HG03469 (cell line): ENCODE measurements at regions not wholly inside any gene's neighbourhood (a gene's known extent, or its start where the extent isn't known, plus 50 kb on each side); places are given as distances from the start of the nearest gene placed in this dataset.
"Not testable (repeated sequence)": the region's sequence is repeated elsewhere in the genome, so short reads cannot be mapped to it uniquely, and the experiment has no call there.

Source experiments
- ATAC-seq: cut with Tn5 transposase; IDR thresholded peaks from one replicate; pipeline ENCODE4 v1.9.1; 2021; ENCODE audit warnings: mild to moderate bottlenecking, moderate library complexity, moderate number of reproducible peaks; ENCODE audit not compliant: unreplicated experiment

DNA sequence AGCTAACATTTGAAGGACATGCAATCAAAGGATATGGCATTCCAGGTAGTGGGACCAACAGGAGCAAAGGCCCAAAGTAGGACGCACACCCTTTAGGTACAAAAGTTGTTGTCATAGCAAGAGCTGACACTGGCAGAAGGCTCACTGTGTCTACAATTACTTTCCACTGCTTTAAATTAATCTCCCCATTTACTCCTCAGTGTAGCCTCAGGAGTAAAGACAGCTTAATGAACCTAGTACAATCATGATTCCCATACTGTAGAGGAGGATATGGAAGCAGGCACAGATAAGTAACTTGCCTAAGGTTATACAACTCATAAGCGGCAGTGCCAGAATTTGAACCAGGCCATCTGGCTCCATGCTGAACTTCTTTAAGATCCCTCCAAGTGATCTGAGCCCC is 212.9 kb upstream of the SFSWAP start:
- ATAC-seq = no peak

GRCh38 chr12:131499160-131499863 is 211.6 kb upstream of the SFSWAP start:
- peak; percentile 50 for ATAC-seq

- ATAC-seq = no peak
Observed at GRCh38 chr12:131499864-131500190, 211.1 kb upstream of the SFSWAP start.

DNA sequence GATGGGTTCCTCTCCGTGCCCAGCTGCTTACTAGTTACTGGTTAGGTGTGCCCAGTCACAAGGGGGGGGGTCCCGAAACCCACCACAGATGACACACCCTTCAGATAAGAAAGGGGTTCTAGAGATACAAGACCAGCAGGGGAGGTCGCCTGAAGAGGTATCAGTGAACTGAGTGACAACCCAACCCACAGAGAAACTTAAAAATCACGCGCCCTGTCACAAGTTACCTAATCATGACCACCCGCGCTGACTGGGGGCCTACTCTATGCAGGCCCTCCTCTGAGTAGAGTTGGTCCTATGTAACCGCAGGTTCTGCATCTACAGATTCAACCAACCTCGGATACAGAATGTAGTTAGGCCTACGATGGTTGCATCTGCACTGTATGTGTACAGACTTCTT is 210.3 kb upstream of the SFSWAP start:
- no peak for ATAC-seq

GRCh38 chr12:131505561-131505960 is 205.3 kb upstream of the SFSWAP start:
- ATAC-seq = no peak

DNA sequence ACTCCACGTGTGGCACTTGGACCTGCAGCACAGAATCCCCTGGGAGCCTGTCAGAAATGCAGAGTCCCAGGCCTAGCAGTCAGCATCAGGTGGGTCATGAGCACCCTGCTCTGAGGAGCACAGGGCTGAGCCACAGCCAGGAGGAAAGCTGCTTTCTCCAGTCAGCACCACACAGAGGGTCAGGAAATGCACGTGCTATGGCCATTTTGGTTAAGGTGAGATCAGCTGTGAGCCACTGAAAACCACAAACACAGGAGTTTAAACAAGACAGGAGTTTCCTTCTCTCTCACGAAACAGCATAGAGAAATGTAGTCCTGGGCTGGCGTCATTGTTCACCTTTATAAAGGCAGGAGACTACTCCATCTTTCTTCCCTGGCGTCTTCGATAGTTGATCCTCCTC is 204.5 kb upstream of the SFSWAP start:
- no peak for ATAC-seq

DNA sequence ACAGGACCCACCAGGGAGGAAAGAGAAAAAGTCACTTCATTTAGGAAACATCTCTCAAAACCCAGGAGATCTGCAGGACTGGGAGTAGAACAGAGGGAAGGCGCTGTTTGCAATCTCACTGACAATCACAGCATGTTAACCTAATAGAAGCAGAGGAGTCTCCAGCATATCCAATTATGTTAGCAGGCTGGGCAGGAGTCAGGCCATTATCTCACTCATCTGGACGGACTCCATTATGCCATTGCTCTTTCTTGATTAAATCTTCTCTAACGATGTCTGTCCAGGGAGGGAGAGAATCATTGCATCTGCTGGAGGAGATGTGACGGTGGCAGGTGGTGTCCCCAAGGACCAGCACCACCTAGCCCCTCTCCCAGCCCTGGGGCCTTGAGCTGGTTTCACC is 203.8 kb upstream of the SFSWAP start:
- ATAC-seq = no peak

DNA sequence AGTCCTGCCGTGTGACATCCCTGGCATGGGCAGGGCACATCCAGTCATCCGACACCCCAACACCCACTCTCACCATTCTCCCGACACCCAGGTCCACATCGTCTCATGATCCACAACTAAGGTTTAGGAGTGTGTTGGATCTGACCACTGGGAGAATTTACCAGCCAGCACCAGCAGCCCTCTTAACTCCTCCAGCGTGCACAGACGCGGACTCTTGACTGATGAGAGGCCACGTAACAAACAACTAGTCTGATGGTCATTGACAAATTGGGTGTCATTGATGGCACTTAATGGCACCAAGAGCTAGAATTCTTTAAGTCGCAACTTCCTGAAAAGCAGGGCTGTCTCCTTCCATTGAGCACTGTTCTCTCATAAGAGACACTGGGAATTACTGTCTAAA is 203.0 kb upstream of the SFSWAP start:
- ATAC-seq = no peak

- no peak for ATAC-seq
Observed at GRCh38 chr12:131509701-131510100, 201.2 kb upstream of the SFSWAP start.

- ATAC-seq = no peak
Observed at GRCh38 chr12:131510431-131510830, 200.5 kb upstream of the SFSWAP start.

DNA sequence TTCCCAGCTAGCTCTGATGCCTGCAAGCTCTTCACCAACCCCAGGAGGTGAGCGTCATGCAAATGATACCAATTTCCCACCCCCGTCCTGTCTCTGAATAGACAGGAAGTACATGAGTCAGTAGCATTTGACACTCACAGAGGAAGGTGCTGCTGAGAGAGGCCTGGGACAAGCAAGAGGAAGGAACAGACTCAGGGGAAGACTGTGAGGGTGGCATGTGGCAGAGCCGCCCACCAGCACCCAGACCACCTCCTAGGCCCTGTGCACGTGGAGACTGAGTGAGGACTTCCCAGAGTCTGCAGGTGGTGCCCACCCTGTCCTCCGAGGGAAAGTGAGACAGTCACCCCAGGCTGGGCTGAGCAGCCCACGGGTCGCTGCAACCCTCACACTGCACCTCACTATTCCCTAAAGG is 199.5 kb upstream of the SFSWAP start:
- peak; percentile 98 for ATAC-seq

DNA sequence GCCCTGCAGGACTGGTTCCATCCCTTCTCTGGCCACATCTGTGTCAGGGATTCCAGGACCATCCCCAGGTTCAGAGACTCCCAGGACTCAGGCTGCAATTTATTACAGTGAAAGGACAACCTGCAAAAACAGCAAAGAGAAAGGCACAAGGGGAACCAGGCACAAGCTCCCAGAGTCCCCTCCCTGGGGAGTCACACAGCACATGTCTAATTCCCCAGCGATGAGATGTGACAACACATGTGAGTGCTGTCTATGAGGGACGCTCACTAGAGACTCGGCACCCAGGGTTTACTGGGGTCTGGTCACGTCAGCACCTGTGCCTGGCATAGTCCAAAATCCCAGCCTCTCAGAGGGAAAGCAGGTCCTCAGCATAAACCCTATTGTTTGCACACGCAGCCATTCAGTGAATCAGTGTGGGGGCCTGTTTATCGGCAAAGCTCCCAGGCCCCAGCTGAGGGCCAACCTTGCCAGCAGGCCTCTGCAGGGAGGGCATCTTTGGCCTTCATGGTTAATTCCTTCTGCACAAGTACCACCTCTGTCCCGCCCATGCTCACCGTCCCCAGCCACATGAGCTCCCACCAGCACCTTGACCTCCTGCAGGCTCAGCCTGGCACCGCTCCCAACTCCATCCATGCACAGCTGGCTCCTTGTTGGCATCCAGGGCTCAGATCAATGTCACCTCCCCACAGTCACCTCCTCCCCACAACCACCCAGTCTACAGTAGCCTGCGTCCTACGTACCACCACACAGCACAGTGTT is 198.9 kb upstream of the SFSWAP start:
- ATAC-seq = no peak

DNA sequence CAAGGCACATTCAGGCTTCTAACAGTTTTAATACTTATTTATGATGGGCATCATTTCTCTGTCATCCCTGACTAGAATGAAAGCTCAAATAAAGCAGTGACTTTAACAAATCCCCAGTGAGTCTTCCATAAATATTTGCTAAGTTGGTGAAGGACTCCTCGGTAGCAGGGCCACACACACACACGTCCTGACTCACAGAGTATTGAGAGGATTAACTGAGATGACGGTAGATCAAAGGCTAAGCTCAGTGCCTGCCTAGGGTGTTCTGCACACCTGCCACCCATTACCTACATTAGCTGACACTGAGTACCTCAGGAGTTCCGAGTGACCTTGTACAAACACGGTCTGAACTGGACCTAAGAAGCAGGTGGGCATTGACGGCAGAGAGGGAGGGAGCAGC is 197.3 kb upstream of the SFSWAP start:
- ATAC-seq = no peak

GRCh38 chr12:131520553-131520952 is 190.3 kb upstream of the SFSWAP start:
- ATAC-seq = not testable (repeated sequence)

GRCh38 chr12:131521326-131521725 is 189.6 kb upstream of the SFSWAP start:
- ATAC-seq = no peak

- ATAC-seq = no peak
Observed at GRCh38 chr12:131525795-131526508, 184.9 kb upstream of the SFSWAP start.

DNA sequence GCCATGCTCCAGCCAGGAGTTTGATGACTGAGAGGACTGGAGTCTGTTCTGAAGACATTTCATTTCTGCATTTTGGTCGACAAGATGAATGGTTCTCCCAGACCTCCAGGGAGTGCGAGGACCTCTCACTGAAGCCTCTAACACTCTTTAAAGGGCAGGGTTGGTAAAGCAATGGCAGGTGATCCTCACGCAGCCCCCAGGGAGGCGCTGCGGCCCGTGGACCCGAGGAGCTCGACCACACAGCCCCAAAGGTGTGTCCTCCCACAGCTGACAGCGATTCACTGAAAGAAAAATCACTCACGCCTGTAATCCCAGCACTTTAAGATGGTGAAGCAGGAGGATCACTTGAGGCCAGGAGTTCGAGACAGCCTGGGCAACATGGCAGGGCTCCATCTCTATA is 183.8 kb upstream of the SFSWAP start:
- no peak for ATAC-seq

DNA sequence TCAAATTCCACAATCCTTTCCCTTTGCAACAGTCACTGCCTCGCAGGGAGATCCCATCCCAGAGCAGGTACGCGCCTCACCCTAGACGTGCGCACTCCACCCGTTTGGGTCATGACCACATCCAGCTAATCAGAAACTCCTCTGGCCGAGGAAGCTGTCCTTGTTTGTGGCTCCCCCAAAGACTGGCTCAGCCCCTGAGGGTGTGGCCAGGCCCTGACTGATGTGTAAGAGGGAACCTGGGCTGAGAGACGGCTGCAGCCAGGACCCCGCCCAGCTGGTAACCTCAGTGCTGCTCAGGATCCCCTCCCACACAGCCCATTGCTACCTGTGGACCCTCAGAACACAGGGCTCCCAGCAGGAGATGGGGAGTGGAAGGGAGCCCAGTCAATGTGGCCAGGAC is 183.2 kb upstream of the SFSWAP start:
- ATAC-seq = no peak

- no peak for ATAC-seq
Observed at GRCh38 chr12:131528144-131528543, 182.7 kb upstream of the SFSWAP start.

GRCh38 chr12:131528667-131529066 is 182.2 kb upstream of the SFSWAP start:
- no peak for ATAC-seq

- ATAC-seq = no peak
Observed at GRCh38 chr12:131529196-131530040, 181.5 kb upstream of the SFSWAP start.
